HG02571 (cell line): ENCODE measurements at regions not wholly inside any gene's neighbourhood (a gene's known extent, or its start where the extent isn't known, plus 50 kb on each side); places are given as distances from the start of the nearest gene placed in this dataset.

Experiments
- ATAC-seq: cut with Tn5 transposase; IDR thresholded peaks from one replicate; pipeline ENCODE4 v1.9.1; 2021; ENCODE audit warnings: mild to moderate bottlenecking, moderate library complexity; ENCODE audit not compliant: unreplicated experiment

DNA sequence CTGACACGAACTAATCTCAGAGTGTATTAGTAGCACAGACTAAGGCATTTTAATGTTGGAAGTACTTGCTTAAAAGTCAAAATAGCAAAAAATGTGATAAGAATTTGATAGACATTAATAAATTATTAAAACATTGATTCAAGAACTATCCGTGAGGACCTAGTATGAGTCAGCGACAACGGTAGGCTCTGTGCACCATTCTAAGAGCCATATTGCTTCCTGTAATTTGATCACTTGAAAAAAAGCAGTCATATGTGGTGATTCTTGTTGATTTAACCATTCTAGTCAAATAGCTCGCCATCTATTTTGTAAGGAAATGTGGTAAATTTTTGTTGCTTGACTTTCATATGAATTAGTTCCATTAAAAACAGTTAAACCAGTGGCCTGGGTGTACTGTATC is 534.9 kb upstream of the ARRDC4 start:
- no peak for ATAC-seq

DNA sequence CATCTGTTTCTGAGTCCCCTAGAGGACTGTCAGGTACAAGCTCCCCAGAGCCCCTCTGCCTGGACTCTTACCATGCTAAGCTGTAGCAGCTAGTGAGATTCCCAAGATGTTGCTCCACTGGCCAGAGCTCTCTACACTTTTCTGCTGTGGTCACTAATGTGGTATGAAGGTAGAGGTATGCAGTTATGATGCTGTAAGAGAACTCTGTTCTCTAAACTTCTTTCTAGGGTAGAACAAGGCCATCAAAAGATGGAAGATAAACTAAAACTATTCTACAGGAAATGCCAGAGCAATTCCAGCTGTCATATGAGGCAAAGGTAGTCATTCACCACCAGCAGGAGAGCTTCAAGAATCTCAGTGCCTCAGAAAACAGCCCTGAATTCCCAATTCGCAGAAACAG is 517.4 kb upstream of the ARRDC4 start:
- ATAC-seq: no peak

DNA sequence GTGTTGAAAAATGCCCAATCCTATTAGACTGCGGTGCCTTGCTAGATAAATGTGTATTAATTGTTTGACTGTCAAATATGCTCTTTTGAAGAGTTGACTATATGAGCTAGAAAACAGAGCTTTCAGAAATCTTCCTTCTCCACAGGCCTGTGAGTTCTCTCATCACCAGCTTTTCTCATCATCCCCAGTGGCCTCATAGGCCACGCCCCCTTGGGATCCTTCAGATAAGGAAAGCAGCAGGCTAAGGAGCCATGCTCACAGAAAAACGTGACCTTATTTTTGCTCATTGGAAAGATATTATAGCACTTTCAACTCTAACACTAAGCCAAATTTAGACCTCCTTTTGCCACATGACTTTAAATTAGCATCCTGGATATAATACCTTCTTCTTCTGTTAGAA is 514.4 kb upstream of the ARRDC4 start:
- ATAC-seq: no peak

DNA sequence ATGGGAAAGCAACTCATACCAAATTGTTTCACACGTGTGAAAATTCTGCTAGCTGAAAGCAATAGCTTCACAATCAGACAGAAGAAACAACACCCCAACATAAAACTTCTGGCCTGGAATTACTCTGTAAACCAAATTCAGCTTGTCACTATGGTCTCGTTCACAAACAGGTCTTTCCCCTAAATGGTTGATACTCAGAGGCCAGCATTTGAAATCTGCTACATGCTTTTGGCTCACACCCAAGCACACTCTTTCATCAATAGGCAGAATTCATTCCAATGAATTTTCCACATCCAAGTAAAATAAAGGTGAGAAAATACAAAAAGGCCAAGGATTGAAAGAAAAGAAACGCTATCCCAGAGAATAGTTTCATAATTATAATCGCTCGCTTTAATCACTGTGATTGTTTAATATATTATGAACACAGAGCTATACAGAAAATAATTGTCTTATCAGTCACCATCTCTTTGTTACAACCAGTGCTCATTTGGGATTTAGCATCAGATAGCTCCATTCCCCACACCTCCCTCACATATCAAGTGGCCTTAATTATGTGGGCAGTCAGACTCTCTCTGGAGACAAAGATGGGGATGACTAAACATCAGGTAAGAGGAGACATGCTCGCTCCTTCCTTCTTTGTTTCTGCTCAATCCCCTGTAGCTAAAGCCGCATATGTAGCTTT is 503.8 kb upstream of the ARRDC4 start:
- no peak for ATAC-seq

DNA sequence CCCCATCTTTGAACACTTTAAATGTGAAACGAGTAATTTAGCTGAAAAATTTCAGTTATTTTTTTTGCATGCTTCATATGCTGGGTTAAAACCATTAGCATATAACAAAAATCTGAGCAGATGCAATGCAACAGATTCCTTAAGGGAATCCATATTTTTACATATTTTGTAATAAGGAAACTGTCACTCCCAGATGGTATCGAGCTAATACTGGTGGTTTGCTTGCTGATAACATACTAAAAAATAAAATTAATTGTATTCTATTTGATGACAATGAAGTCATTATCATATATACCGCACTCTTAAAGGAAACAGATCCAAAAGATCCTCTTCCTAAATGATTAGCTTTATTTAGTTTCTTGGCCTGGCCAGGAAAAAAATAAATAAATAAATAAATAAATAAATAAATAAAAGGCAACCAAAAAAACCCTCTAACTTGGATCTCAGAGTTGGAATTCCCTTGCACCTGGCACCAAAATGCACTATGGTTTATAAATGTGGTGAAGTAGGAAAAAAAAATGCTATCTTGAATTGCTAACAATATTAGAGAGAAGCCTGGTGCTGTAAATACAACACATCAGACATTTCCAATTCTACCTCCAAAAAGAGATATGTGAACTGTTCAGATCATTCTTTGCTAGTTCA is 503.2 kb upstream of the ARRDC4 start:
- no peak for ATAC-seq

DNA sequence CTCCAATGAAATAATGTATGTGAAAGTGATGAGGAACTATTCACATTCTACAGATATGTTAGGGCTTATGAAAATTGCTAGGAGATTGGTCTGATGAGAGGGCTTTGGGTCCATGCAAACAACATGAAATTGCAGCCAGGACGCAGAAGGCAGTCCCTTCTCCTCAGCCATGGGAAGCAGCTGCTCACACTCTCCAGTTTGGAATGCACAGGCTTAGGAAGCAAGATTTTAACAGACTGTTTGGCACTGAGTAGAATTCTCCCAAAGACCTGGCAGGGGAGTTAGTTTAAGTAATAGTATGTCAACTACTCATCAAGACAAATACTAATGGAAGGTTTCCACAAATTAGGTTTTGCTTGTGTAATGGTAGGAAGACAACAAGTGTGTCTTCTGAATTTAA is 500.7 kb upstream of the ARRDC4 start:
- ATAC-seq: no peak

DNA sequence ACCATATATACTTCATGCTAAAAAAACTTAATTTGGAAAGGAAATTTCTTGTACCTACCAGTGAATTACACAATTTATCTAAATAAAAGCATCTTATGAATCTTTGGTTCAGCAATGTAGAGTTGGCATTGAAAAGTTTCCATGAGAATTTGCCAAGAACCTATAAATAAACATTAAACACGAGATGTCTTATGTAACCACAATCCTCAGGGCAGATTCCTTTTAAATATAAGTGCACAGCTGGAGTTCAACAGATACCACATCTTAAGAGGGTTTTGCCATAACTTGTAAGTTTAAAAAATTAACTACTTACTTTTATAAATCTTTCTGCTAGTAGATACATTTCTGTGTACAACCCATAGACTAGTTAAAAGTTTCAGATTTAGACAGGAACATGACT is 499.3 kb upstream of the ARRDC4 start:
- no peak for ATAC-seq

DNA sequence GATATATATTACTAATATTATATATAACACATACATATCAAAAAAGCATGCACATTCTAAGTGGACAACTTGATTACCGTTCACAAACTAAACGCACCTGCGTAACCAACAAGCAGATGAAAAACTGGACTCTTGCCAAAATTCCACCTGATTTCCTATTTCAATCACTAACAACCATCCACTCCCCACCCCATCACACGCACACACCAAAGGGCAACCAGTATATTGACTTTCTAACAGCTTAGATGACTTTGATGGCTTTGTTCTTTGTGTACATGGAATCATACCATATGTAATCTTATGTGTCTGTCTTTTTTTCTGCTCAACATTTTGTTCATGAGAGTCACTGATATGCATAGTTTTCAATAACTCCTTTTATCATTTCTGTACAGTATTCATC is 496.8 kb upstream of the ARRDC4 start:
- no peak for ATAC-seq

DNA sequence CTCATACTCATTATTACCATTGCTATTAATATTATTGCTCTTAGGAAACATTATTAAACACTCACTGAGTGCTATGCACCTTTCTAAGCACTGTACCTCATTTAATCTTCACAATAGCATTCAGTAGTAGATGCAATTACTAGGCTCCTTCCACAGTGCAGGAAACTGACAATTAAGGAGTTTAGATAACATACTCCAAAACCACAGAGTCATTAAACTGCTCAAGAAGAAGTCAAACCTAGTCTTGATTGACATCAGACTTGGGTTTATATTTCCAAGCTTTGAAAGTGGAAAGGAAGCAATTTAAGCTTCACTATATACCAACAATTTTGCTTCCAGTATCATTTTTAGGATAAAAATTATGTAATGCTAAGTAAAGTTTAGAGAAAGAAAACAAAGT is 490.1 kb upstream of the ARRDC4 start:
- ATAC-seq: no peak

DNA sequence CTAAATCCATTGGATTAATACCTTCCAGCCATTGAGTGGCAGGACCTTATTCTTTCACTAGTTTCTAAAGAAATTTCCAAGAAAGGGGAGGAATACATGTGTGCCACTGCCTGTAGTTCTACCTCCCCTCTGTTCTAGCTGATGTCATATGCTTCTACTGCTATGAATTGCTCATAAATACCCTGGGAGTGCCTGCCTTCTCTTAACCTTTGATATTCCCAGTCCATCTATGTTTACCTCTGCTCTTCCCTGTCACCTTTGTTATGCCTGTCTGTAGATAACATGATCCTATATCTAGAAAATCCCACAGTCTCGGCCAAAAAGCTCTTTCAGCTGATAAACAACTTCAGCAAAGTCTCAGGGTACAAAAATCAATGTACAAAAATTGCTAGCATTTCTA is 486.9 kb upstream of the ARRDC4 start:
- ATAC-seq: no peak

DNA sequence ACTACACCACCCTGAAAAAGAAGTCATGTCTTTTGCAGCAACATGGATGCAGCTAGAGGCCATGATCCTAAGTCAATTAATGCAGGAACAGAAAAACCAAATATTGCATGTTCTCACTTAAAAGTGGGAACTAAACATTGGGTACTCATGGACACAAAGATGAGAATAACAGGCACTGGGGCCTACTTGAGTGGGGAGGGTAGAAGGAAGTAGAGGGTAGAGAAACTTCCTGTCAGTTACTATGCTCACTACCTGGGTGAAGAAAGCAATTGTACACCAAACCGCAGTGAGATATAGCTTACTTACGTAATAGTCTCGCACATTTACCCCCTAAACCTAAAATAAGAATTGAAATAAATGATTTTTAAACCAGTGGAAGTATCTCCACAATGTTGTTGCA is 480.5 kb upstream of the ARRDC4 start:
- no peak for ATAC-seq

DNA sequence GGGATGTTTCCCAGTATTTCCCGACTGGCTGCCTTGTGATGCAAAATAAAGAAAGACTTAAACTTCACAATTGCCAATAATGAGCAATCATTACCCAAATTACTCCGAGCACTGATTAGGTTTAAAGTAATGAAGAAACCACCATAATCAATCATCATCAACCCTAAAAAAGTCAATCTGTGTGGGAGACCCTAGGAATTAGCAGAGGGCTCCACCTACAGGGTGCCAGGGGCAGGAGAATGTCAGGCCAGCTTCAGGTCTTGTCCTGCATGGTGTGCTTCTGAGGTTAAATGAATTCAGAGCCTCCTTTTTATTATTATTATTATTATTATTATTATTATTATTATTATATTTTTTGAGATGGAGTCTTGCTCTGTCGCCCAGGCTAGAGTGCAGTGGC is 478.0 kb upstream of the ARRDC4 start:
- no peak for ATAC-seq

DNA sequence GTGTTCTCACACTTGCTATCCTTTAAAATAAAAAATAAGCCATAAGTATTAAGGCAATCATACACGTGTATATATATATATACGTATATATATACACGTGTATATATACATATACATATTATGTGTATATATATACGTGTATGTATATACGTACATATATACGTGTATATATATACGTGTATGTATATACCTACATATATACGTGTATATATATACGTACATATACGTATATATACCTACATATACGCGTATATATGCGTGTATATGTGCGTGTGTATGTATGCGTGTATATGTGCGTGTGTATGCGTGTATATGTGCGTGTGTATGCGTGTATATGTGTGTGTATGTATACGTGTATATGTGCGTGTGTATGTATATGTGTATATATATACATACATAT is 477.3 kb upstream of the ARRDC4 start:
- no peak for ATAC-seq

DNA sequence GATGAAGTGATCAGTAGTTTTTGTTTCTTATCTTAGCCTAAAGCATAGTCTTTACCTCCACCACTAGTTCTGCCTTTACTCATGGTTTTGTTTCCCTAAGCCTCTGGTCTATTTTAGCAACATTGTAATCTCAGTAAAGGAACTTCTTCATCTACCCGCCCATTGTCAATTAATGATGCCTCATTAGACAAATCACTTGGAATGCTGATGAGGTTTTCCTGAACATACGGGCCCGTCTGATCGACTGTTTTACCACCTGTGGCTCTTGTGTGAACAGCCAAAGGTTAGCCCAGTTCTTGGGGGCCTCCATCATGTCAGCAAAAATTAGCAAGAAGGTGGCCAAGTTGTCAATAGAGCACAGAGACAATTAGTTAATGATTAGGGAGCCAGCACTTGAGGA is 470.1 kb upstream of the ARRDC4 start:
- ATAC-seq: no peak

DNA sequence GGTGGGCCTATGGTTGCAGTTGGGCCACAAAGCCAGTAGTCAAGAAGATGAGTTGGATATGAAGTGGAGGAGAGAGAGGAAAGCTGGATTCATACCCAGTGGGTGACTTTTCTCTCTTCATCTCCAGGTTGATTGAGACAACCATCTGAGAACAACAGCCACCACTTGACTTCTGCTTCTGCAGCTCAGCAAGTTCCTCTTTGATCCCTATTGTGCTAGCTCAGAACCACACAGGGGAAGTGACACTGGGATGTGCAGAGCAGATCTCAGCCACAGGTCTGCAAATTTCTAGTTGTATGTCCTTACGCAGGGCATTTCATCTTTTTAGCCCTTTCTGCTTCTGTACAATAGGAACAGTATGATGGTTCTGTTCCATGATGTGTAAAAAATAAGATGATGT is 459.2 kb upstream of the ARRDC4 start:
- ATAC-seq: no peak

DNA sequence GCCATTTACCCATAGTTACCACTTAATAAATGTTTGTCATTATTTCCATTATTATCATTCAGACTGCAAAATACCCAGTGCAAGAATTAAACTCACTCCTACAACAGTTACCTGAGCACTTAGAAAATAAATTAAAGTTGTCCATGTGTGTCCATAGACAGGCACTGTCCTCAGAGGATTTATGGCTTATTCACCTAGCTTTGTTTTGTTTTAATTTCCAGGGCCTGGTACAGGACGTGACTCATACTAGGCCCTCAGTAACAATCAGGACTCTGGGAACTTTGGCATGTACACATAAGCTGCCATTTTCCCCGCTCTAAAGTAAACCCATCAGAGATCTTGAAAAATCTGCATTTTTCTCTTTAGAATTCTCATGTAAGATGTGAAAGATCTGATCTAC is 458.5 kb upstream of the ARRDC4 start:
- ATAC-seq: no peak

DNA sequence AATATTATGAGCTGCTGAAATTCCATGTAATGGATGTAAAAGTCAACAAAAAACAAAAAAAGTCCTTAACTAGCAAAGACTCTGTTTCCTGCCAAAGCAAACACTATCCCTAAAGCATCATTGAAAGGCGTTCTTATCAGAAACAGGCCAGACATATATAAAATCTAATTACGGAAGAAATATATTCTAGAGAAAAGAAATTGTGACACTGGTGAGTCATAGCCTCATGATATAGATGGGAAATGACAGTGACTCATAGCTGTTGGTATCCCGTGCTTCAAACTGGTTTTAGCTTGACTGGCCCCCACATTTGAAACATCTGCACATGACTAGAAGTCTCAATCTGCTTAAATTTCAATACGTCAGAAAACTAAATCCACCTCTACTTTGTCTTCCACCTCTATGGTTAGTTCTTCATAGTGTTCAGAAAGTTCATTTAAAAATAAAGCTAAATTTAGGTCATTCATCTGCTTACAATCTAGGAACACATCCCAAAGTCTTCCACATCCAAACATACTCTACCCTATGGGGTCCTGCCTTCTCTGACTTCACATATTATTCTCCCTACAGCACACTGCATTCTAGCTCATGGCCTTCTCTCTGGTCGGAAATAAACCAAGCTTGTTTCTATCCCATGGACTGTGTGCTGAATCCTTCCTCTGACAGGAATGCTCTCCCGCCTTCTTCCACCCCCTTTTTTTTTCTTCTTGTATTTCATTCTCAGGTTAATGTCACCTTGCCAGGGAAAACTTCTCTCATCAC is 456.3 kb upstream of the ARRDC4 start:
- no peak for ATAC-seq

DNA sequence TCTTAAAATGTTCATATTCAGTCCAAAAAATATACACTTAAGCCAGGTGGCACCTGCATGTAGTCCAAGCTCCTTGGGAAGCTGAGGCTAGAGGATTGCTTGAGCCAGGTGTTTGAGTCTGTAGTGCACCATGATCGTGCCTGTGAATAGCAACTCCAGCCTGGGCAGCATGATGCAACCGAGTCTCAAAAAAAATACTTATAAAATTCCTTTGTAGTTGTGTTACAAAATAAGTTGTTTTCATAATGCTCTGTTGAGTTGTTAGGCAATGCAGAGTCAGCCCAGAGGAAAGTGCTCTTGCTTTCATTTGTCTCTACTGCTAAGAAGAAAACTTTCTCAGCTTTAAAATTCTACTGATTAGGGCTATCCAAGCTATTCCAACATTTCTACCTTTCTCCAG is 442.8 kb upstream of the ARRDC4 start:
- no peak for ATAC-seq

DNA sequence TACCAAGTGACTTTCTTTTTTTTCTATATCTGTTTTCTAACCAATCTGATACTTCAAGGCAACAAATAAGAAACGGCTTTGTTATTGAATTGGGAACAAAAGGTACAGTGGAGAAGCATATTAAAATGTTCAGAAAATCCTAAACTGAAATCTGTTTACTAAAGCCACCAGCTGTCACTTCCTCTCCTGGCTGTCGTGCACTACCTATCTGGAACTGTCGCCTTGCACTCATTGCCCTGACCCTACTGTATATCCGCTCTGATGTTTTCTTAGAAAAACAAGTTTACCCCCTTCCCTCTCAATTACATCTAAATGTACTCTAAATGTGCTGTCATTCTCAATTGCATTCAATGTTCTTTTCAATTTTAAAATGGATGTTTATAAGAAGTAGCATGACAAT is 439.8 kb upstream of the ARRDC4 start:
- no peak for ATAC-seq

DNA sequence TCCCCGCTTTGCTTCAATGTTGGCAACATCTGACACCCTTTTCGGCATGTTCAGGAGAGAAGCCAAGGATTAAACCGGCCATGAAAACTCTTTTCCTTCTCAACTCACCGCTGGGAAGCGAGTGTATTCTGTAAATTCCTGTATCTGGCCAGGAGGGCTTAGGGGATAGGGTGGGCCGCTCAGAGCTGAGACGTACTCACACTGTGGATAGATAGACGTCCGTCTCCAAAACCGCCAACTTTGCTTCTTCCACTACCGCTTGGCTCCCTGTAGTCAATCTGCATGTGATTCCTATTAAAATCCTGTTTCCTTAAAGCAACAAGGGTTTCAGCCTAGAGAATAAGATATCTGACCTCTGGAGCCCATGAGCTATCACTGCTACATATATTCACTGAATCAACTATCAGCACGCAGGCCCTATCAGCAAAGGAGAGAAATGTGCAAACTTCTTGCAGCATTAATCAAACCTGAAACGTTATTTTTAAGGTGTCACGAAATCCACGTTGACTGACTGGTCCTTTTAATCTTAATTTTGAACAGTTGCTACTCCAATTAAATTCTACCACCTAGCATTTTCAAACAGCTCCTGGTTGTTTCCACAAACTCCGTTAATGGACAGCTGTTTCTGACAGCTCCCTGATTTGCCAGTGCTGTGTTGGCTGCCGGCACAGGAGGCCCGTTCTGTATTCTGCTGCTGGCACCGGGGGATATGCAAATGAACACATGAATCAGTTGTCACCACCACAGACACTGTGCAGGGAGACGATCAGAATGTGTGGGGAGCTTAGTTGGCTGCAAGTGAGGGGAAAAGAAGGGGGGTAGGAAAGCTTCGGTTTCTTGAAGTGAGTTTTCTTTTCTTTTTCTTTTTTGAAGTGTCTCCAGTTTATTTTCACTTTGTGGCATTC is 438.9 kb upstream of the ARRDC4 start:
- ATAC-seq: no peak

DNA sequence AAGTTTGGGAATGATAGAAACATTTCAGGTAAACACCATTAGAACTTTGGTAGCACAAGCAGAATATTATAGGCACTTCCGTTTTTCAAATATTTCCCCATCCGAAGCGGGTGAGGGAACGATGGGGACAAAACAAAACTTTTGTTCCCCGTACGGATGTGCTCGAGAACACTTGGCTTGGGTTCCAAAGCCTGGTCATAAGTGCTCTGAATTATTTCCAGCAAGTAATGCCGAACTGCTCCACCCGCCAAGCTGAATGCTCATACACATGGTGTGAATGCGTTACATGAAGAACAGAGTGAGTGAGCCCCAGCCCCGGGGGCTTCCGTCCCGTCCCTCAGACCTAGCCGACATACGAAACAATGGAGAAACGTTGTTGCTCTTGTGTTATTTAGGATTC is 438.2 kb upstream of the ARRDC4 start:
- ATAC-seq: no peak
